ENCODE measurements at regions not wholly inside any gene's neighbourhood (a gene's known extent, or its start where the extent isn't known, plus 50 kb on each side); places are given as distances from the start of the nearest gene placed in this dataset.

- ATAC-seq: no peak
- Histone ChIP-seq H3K9me3 (no peaks in the 10 kb centered on the region), H3K27me3 (no peaks in the 10 kb centered on the region), H3K36me3 (no peaks in the 10 kb centered on the region), H3K27ac (no peak overlapping the region), H3K4me3 (no peak overlapping the region), H3K4me1 (no peaks in the 10 kb centered on the region)
- TF ChIP-seq POLR2AphosphoS5 (IDR thresholded peaks at IDR 0.05) (no peak), CTCF (IDR thresholded peaks at IDR 0.05) (no peak), POLR2A (IDR thresholded peaks at IDR 0.05) (no peak), EP300 (IDR thresholded peaks at IDR 0.05) (no peak)
- WGBS, 2 donors (ENCODE audit: low coverage in 1 of 2): 86% methylated on average over 1 to 3 of the region's 6 CpGs
Observed at GRCh38 chr1:239929317-239929716, 162.4 kb upstream of the FMN2 start.

GRCh38 chr1:239930686-239931262 is 160.9 kb upstream of the FMN2 start:
- no peaks in the 10 kb centered on the region for H3K9me3 ChIP-seq
- no peaks in the 10 kb centered on the region for H3K4me1 ChIP-seq
- no peaks in the 10 kb centered on the region for H3K36me3 ChIP-seq
- WGBS, 2 donors (ENCODE audit: low coverage in 1 of 2): 76 to 81% methylated on average over 2 of the region's 3 CpGs
- no peak overlapping the region for H3K4me3 ChIP-seq
- no peak for ATAC-seq
- H3K27ac ChIP-seq: no peak overlapping the region
- H3K27me3 ChIP-seq: no peaks in the 10 kb centered on the region
- TF ChIP-seq POLR2A (IDR thresholded peaks at IDR 0.05) (no peak), POLR2AphosphoS5 (IDR thresholded peaks at IDR 0.05) (no peak), CTCF (IDR thresholded peaks at IDR 0.05) (no peak), EP300 (IDR thresholded peaks at IDR 0.05) (no peak)

GRCh38 chr1:239931341-239931740 is 160.3 kb upstream of the FMN2 start:
- Histone ChIP-seq H3K4me1 (no peaks in the 10 kb centered on the region), H3K36me3 (no peaks in the 10 kb centered on the region), H3K27ac (no peak overlapping the region), H3K4me3 (no peak overlapping the region), H3K9me3 (no peaks in the 10 kb centered on the region), H3K27me3 (no peaks in the 10 kb centered on the region)
- WGBS, 2 donors (ENCODE audit: low coverage in 1 of 2): 80% methylated on average over 1 to 5 of the region's 6 CpGs
- ATAC-seq: no peak
- TF ChIP-seq EP300 (IDR thresholded peaks at IDR 0.05): no peak
- TF ChIP-seq POLR2AphosphoS5 (IDR thresholded peaks at IDR 0.05): no peak
- no peak for TF ChIP-seq CTCF (IDR thresholded peaks at IDR 0.05)
- no peak for TF ChIP-seq POLR2A (IDR thresholded peaks at IDR 0.05)

GRCh38 chr1:239939602-239940001 is 152.1 kb upstream of the FMN2 start:
- 39 to 59% methylated on average over 2 of the region's 2 CpGs for WGBS, 2 donors (ENCODE audit: low coverage in 1 of 2)
- no peak for TF ChIP-seq POLR2AphosphoS5 (IDR thresholded peaks at IDR 0.05)
- no peak for TF ChIP-seq EP300 (IDR thresholded peaks at IDR 0.05)
- no peak for TF ChIP-seq CTCF (IDR thresholded peaks at IDR 0.05)
- TF ChIP-seq POLR2A (IDR thresholded peaks at IDR 0.05): no peak
- no peak overlapping the region for H3K4me3 ChIP-seq
- no peaks in the 10 kb centered on the region for H3K9me3 ChIP-seq
- no peaks in the 10 kb centered on the region for H3K27me3 ChIP-seq
- no peaks in the 10 kb centered on the region for H3K36me3 ChIP-seq
- no peak for ATAC-seq
- H3K27ac ChIP-seq: no peak overlapping the region
- no peaks in the 10 kb centered on the region for H3K4me1 ChIP-seq

GRCh38 chr1:239943761-239944160 is 147.9 kb upstream of the FMN2 start:
- H3K27ac ChIP-seq: no peak overlapping the region
- no peaks in the 10 kb centered on the region for H3K9me3 ChIP-seq
- H3K36me3 ChIP-seq: no peaks in the 10 kb centered on the region
- H3K27me3 ChIP-seq: no peaks in the 10 kb centered on the region
- TF ChIP-seq POLR2A (IDR thresholded peaks at IDR 0.05) (no peak), CTCF (IDR thresholded peaks at IDR 0.05) (no peak), EP300 (IDR thresholded peaks at IDR 0.05) (no peak), POLR2AphosphoS5 (IDR thresholded peaks at IDR 0.05) (no peak)
- WGBS, 2 donors (ENCODE audit: low coverage in 1 of 2): 86 to 93% methylated on average over 2 of the region's 4 CpGs
- no peak for ATAC-seq
- H3K4me3 ChIP-seq: no peak overlapping the region
- H3K4me1 ChIP-seq: no peaks in the 10 kb centered on the region
